ENCODE measurements at regions not wholly inside any gene's neighbourhood (a gene's known extent, or its start where the extent isn't known, plus 50 kb on each side); places are given as distances from the start of the nearest gene placed in this dataset.

- TF ChIP-seq, protein P1, sequence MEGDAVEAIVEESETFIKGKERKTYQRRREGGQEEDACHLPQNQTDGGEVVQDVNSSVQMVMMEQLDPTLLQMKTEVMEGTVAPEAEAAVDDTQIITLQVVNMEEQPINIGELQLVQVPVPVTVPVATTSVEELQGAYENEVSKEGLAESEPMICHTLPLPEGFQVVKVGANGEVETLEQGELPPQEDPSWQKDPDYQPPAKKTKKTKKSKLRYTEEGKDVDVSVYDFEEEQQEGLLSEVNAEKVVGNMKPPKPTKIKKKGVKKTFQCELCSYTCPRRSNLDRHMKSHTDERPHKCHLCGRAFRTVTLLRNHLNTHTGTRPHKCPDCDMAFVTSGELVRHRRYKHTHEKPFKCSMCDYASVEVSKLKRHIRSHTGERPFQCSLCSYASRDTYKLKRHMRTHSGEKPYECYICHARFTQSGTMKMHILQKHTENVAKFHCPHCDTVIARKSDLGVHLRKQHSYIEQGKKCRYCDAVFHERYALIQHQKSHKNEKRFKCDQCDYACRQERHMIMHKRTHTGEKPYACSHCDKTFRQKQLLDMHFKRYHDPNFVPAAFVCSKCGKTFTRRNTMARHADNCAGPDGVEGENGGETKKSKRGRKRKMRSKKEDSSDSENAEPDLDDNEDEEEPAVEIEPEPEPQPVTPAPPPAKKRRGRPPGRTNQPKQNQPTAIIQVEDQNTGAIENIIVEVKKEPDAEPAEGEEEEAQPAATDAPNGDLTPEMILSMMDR (conservative IDR thresholded peaks at IDR 0.05): no peak
These were observed 464.2 kb upstream of the PIK3C3 start for GRCh38 chr18:41490861-41491260.

GRCh38 chr18:41486575-41486974, 468.5 kb upstream of the PIK3C3 start:
- H3K4me3 ChIP-seq (ENCODE audit: low read length): no peak overlapping the region
- no peaks in the 10 kb centered on the region for H3K4me1 ChIP-seq (ENCODE audit: control insufficient read depth, insufficient read depth, low read length)
- no peaks in the 10 kb centered on the region for H3K9me3 ChIP-seq (ENCODE audit: control insufficient read depth, low read length)
- 50 to 79% methylated on average over 1 of the region's 1 CpG for WGBS, 2 experiments (ENCODE audit: insufficient coverage in 1 of 2, insufficient read length in 1 of 2)
- no peaks in the 10 kb centered on the region for H3K27me3 ChIP-seq (ENCODE audit: control insufficient read depth, insufficient read depth, low read length, poor library complexity, severe bottlenecking)
- Mint-ChIP-seq H3K36me3 (ENCODE audit: low read depth) (peaks cover 5% of the 10 kb centered on the region), H3K27me3 (ENCODE audit: insufficient read depth) (no peaks in the 10 kb centered on the region), H3K27ac (no peak overlapping the region), H3K4me3 (no peak overlapping the region), H3K4me1 (peaks cover 23% of the 10 kb centered on the region), H3K9me3 (no peaks in the 10 kb centered on the region)
- no peak overlapping the region for H3K27ac ChIP-seq (ENCODE audit: low read depth, low read length)
- DNase-seq: peak; percentile 65
- TF ChIP-seq, protein P1 (conservative IDR thresholded peaks at IDR 0.05): no peak
- no peak overlapping the region for H3K9ac ChIP-seq (ENCODE audit: extremely low read depth, low read length, poor library complexity, severe bottlenecking)
- H3K36me3 ChIP-seq (ENCODE audit: control insufficient read depth, insufficient read depth, low read length): no peaks in the 10 kb centered on the region

More at GRCh38 chr18:41490861-41491260, 464.2 kb upstream of the PIK3C3 start:
- Mint-ChIP-seq H3K4me1 (peaks cover 5% of the 10 kb centered on the region), H3K4me3 (no peak overlapping the region), H3K27me3 (ENCODE audit: insufficient read depth) (no peaks in the 10 kb centered on the region), H3K27ac (no peak overlapping the region), H3K9me3 (no peaks in the 10 kb centered on the region), H3K36me3 (ENCODE audit: low read depth) (peaks cover 10% of the 10 kb centered on the region)
- Histone ChIP-seq H3K9ac (ENCODE audit: extremely low read depth, low read length, poor library complexity, severe bottlenecking) (no peak overlapping the region), H3K27me3 (ENCODE audit: control insufficient read depth, insufficient read depth, low read length, poor library complexity, severe bottlenecking) (no peaks in the 10 kb centered on the region), H3K4me1 (ENCODE audit: control insufficient read depth, insufficient read depth, low read length) (no peaks in the 10 kb centered on the region), H3K9me3 (ENCODE audit: control insufficient read depth, low read length) (no peaks in the 10 kb centered on the region), H3K36me3 (ENCODE audit: control insufficient read depth, insufficient read depth, low read length) (no peaks in the 10 kb centered on the region), H3K27ac (ENCODE audit: low read depth, low read length) (no peak overlapping the region), H3K4me3 (ENCODE audit: low read length) (no peak overlapping the region)
- WGBS, 2 experiments (ENCODE audit: insufficient coverage in 1 of 2, insufficient read length in 1 of 2): 96 to 100% methylated on average over 1 of the region's 1 CpG
- DNase-seq: no peak

GRCh38 chr18:41484069-41484468, 471.0 kb upstream of the PIK3C3 start:
- Histone ChIP-seq H3K36me3 (ENCODE audit: control insufficient read depth, insufficient read depth, low read length) (no peaks in the 10 kb centered on the region), H3K27ac (ENCODE audit: low read depth, low read length) (no peak overlapping the region), H3K9me3 (ENCODE audit: control insufficient read depth, low read length) (no peaks in the 10 kb centered on the region), H3K4me1 (ENCODE audit: control insufficient read depth, insufficient read depth, low read length) (no peaks in the 10 kb centered on the region), H3K9ac (ENCODE audit: extremely low read depth, low read length, poor library complexity, severe bottlenecking) (no peak overlapping the region), H3K4me3 (ENCODE audit: low read length) (no peak overlapping the region), H3K27me3 (ENCODE audit: control insufficient read depth, insufficient read depth, low read length, poor library complexity, severe bottlenecking) (no peaks in the 10 kb centered on the region)
- no peaks in the 10 kb centered on the region for H3K9me3 Mint-ChIP-seq
- H3K27me3 Mint-ChIP-seq (ENCODE audit: insufficient read depth): no peaks in the 10 kb centered on the region
- H3K36me3 Mint-ChIP-seq (ENCODE audit: low read depth): peaks cover 8% of the 10 kb centered on the region
- no peak overlapping the region for H3K4me3 Mint-ChIP-seq
- TF ChIP-seq, protein P1 (conservative IDR thresholded peaks at IDR 0.05): no peak
- 100% methylated on average over 1 of the region's 1 CpG; no CpG with 5 or more reads in 1 of the 2 experiments for WGBS, 2 experiments (ENCODE audit: insufficient coverage in 1 of 2, insufficient read length in 1 of 2)
- H3K4me1 Mint-ChIP-seq: peaks cover 23% of the 10 kb centered on the region
- DNase-seq: no peak
- H3K27ac Mint-ChIP-seq: no peak overlapping the region

Data from endodermal cell (in vitro differentiated cells).